ENCODE measurements at regions not wholly inside any gene's neighbourhood (a gene's known extent, or its start where the extent isn't known, plus 50 kb on each side); places are given as distances from the start of the nearest gene placed in this dataset.

- no peak for TF ChIP-seq CTCF (IDR thresholded peaks at IDR 0.05; ENCODE audit: low read depth, low read length, missing input control)
- no peak for TF ChIP-seq EGR1 (IDR thresholded peaks at IDR 0.05; ENCODE audit: low read depth in 2 of 2)
- no peak for TF ChIP-seq FOXA2 (IDR thresholded peaks at IDR 0.05)
- no peak for TF ChIP-seq TAF1 (conservative IDR thresholded peaks at IDR 0.05)
- no peak for TF ChIP-seq SP1 (IDR thresholded peaks at IDR 0.05)
- TF ChIP-seq RAD21 (IDR thresholded peaks at IDR 0.05) = no peak
- TF ChIP-seq JUND (IDR thresholded peaks at IDR 0.05) = no peak
- no peak for TF ChIP-seq MAX (IDR thresholded peaks at IDR 0.05)
- TF ChIP-seq REST (IDR thresholded peaks at IDR 0.05) = no peak
- no peak for TF ChIP-seq GABPA (IDR thresholded peaks at IDR 0.05 in 1 of 2, conservative IDR thresholded peaks at IDR 0.05 in 1 of 2)
- no peak for TF ChIP-seq RXRA (IDR thresholded peaks at IDR 0.05)
These were observed 265.1 kb downstream of the ETV1 start for GRCh38 chr7:13724191-13724976.

Data from liver (tissue), 3 donors.